CD4-positive, alpha-beta T cell treated with Interleukin-12 subunit alpha and Interleukin-12 subunit beta, for 1 hour (primary cell): ENCODE measurements at regions not wholly inside any gene's neighbourhood (a gene's known extent, or its start where the extent isn't known, plus 50 kb on each side); places are given as distances from the start of the nearest gene placed in this dataset.

Experiments used
- DNase-seq: peaks from one replicate; pipeline ENCODE4 v3.0.0-alpha.2; 2020

DNA sequence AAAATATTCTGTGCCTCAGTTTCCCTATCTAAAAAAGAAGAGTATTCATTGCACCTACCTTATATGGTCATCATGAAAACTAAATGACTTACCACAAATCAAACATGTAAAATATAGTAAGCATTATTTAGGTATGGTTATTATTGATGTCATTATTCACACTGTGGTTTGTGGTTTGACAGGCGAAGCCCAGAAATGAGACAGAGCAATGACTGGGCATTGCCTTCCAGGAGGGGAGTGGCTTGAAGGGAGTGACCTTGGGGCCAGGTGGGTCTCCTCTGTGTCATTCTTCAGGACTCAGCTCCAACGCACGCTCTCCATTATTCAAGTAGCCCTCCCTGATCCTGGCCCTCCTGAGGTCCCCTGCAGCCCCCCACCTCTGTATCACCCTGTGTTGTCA lies 133.7 kb downstream of the DMRTA2 start:
- DNase-seq = no peak

DNA sequence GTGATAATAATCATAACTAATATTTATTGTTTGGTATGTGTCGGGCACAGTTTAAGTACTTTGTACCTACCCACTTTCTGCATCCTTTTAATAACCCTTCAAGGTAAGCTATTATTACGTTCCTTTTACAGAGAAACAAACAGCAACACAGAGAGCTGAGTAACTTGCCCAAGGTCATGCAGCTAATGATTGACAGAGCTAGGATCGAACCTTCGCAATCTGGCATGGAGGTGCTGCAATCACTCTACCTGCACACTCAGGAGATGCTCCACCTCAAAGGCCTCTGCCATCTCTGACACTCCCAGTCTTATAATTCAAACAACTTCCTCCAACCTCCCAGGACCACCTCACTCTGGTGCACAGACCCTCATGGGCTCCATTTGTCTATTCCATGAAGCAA lies 137.2 kb downstream of the DMRTA2 start:
- DNase-seq = no peak

DNA sequence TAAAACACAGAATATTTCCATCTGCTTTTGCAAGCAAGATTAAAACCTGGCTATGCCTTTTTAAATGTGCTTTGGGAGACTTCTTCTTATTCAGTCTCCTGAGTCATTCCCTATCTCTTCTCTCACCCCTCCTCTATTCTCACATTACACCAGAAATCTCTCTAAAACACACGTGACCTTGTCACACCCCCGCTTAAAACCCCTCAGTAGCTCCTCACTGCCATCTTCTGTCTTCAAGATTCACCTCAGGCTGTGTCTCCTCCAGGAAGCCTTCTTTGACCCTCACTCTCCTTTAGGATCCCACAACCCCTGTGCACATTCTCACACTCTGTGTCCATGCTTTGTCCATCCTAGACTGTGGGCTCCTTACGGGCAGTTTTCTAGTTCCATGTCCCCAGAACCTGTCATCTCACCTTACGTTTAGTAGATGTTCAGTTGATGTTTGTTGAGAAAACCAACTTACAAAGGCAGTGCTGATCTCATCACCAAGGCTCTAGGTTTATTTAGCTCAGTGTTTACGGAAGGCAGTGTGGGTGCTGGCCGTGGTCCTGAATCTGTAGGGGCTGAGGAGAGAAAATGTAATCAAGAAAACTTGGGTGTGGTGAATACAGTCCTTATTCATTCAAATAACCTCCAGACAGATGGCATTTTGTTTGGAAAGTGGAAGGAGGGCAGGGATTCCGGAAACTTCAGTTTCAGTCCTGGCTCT lies 143.5 kb downstream of the DMRTA2 start:
- DNase-seq = no peak

DNA sequence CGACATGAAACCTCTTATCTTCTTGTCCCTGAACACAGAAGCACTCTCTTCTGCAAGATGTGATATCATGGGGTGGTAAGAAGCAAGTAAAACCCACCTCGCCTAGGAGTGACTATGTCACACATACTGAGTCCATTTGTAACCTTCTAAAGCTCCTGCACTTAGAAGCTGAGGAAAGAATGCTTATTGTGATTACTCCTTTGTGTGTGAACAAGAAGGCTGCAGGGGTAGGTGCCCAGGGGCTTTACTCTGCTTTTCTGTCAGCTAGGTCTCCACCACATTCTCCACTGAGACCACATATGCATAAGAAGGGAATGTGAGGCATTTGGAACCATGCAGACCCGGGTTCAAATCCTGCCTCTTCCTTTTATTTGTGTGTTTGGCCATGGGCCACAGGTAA lies 144.3 kb downstream of the DMRTA2 start:
- DNase-seq = no peak

DNA sequence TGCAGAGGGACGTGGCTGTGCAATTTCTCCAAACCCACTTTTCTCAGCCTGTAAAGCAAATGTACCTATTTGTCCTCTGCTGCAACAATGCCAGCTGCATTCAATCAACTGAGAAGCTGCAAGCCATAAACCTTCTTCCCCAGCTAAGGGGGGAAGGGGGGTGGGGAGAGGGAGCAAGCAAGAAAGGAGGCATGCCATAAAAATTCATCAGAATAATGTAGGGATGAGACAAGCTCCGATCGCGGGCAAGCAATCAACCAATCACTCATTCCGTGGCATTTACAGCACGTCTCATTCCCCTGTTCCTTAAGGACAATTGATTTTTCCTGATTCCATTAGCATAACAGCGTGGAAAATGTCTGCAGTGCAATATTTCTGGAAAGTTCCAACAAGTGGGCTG lies 144.8 kb downstream of the DMRTA2 start:
- no peak for DNase-seq

DNA sequence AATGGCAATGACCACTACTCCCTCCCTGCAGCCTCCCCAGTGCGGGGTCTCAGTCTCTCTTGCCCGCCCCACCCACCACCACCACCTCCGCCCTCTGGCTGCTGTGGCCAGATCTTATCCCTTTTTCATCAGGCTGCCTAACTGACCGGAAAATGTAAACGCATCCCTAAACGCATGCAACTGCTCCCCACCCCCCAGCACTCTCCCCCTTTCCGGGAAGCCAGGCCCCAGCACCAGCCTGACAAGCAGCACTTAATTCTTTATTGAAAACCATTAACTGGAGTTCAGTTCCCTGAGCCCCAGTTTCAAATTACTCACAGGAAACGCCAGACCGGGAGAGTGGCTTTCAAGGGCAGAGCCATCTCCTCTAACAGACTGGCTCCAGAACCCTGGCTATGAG lies 147.7 kb downstream of the DMRTA2 start:
- DNase-seq = no peak

DNA sequence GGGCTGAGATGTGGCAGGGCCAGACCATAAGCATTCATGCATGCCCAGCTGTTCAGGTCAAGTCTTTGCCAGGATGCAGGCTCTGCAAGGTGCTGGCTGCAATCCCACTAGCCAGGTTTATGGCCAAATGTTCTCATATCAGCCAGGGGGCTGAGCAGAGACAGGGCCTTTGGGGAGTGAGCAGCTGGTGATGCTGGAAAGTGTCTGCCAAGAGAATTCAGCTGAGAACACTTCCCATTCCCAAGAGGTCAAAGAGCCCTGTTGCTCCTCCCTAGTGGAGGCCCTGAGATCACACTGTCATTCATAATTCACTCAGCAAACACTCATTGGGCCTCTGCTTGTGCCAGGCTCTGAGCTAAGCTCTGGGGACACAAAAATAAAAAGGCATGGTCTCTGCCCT lies 150.3 kb downstream of the DMRTA2 start:
- no peak for DNase-seq

DNA sequence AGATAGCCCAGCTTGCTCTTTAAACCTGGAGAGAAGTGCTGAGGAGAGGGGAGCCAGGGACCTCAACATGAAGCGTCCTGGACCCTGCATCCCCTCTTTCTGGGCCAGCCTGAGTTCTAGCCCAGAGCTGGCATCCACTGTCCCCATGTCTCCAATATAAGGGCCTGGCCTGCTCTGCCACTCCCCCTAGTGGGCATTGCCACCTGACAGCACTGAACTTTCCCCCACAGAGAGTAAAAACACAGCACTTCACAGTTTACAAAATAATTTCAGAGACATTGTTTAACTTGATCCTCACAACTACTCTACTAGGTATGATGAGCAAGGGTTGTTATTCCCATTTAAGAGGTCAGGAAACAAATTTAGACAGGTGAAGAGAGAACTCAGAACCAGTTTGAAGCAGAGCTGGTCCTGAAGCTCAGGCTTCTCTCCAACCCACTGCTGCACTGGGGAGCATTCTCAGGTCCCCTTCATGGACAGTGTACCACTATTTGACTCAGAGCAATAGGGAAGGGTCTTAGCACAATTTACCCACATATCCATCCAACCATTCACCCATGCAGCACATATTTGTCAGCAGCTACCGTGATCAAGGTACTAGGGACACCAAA lies 151.2 kb downstream of the DMRTA2 start:
- peak; percentile 5 for DNase-seq

DNA sequence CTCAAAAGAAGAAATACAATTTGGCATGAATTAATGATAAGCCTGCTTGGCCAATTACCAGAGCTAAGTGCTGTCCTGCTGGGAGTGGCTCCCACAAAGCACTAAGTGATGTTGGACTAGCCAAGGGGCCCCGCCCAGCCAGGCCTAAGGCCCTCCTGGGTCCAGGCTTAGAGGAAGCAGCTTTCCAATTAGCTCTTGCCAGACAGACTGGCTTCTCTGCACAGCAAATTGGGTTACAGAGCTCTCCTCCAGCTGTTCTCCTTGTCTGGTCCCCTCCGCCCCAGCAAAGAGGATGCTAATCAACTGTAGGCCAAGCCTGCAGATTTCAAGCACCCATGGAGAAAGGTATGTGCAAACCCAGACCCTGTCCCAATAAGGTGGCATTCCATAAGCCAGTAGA lies 151.9 kb downstream of the DMRTA2 start:
- DNase-seq = no peak

DNA sequence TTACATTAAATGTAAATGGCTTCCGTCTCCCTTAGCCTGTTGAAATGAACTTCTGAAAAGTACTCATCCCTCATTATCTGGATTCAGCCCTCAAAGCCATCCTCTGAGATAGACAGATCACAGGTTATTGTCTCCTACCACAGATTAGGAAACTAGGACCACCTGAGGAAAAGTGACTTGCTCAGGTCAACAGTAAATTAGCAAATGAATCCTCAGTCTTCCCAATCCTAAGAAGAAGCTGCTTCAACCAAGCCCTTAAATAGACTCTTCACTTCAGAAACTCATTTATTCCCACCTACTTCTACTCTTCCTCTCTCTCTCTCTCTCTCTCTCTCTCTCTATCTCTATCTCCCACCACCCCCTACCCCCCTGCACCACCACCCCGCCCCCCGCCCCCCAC lies 152.3 kb downstream of the DMRTA2 start:
- no peak for DNase-seq

DNA sequence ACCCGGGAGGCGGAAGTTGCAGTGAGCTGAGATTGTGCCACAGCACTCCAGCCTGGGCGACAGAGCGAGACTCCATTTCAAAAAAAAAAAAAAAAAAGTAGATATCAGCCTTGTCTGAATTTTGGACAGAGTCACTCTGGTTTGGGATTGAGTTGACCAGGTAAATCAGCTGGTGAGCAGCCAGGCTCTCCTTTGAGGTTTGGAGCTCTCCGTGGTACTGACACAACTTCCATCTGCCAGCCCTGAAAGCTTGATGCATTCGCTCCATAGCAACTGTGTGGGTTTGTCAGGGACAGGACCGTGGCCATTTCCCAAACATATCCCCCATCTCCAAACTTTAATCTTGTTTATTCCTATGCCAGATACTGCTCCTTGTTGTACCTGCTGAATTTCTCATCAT lies 155.2 kb downstream of the DMRTA2 start:
- no peak for DNase-seq

DNA sequence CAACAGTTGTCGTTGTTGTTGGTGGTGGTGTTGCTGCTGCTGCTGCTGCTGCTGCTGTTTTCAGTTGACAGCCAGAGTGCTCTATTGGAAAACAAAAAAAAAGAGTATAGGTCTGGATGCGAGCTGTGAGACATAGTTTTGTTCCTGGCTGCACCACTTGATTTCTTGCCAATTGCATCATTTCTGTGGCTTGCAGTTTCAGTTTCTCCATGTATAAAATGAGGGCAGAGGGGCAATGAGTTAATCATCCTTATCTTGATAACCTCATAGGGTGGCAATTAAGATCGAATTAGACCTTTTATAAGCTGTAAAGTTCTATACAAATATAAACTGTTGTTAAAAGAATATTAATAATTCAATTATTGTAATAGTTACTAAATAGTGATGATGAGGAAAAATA lies 156.7 kb downstream of the DMRTA2 start:
- no peak for DNase-seq

DNA sequence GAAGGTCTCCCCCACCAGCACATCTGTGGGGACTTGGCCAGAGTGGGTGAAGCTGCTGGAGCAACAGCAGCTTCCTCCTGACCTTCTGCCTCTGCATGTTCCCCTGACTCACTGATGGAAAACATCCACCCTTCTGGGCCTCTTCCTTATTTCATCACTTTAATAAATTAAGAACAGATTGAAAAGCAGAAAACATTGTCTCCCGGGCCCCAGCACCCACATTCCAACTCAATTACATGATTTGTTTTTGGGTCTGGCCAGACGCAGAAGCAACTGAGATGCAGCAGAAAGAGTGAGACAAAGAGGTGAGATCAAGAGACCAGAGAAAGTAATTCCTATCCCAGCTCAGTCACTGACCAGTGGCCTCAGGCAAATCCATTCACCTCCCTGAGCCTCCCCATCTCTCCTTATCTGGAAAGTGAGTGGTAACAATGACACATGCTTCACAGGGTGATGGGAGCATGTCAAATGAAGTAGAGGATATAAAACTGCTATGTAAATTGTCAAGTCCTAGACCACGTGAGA lies 157.1 kb downstream of the ELAVL4 start:
- DNase-seq = no peak

DNA sequence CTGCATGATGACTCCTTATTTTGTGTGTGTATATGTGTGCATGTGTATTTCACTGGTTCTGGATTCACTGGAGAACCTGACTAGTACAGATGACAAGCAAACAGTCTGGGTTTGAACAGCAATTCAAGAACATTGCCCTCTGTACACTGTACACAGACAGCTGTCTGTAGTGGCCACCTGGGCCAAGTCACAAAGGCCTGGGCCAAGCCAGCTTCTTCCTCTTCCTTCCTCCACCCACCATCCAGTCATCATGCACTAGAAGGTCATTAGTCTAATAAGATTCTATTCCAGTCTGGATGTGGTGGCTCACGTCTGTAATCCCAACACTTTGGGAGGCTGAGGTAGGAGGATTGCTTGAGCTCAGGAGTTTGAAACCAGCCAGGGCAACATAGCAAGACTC lies 155.9 kb downstream of the ELAVL4 start:
- no peak for DNase-seq

DNA sequence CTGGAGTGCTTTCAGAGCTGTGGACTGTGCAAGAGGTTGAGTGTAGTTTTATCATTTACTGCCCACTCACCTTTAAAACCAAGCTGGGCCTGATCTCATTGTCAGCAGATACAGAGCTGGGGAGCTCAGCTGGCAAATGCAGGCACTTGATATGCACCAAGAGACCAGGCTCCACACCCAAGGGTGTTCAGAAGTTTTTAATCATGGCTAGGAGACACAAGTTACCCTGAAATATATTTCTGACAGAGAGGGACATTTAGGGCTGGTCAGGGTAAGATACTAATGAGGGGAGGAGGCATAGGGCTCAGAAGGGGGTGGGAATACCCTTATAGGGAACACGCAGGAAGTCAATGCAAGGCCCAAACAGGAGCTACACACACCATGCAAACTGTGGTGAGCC lies 153.7 kb downstream of the ELAVL4 start:
- DNase-seq = no peak

DNA sequence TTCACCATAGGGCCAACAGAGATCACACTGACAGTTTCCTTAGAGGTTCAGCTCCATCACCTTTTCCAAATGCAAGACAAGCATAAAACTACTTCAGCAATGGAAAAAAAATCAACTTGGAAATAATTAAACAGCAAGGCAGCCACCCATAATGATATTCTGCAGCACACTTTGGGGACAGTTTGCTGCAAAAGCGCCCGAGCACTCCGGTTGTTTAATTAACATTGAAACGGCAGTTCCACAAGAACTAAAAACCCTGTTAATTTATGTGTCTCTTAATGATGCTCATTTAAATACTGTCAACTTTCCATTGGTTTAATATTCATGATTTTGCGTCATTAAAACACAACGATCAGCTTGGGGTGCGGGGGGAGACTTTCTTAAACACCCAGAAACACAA lies 153.2 kb downstream of the ELAVL4 start:
- DNase-seq = no peak

DNA sequence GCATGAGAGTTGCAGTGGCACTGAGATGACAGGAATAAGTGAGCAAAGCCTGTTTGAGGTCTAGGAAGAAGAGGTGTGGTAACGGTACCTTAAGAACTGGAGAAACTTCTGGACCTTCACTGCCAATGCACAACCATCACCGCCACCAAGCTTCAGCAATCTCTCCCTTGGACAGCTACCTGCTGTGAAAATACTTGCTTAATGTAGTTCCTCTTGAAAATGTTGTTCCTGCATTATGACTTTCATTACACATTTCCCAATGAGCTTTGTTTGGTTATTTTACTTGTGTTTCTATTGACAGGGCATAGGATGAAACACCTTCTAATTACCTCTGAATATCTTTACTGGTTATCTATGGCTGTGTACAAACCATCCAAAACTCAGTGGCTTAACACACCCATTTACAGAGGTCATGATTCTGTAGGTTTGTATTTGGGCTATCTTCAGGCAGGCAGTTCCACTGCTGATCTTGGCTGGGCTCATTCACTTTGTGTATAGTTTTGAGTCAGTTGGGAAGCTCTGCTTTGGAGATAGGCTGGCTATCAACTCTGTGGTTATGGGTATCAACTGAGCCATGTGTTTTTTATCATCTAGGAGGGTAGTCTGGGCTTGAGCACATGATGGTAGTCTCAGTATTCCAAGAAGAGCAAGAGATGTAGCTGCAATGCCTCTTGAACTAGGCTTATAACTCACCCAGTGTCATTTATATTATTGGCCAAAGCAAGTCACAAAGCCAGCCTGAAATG lies 149.4 kb downstream of the ELAVL4 start:
- DNase-seq = no peak

DNA sequence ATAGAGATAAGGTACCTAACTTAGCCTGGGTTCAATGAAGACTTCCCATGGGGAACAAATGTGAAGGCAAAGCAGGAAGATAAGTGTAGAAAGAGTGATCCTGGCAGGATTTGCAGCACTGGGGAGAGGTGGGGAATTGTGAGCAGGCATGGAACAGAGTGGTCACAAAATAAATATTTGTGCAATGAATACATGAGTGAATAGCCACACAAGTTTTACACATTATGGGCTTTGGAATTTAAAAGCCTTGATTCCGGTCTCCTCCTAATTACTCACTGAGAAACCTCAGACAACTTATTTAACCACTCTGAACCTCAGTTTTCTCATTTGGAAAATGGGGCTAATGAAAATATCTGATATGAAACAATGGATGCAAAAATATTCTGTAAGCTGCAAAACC lies 148.3 kb downstream of the ELAVL4 start:
- DNase-seq = no peak
